GM12872 (cell line): ENCODE measurements at regions not wholly inside any gene's neighbourhood (a gene's known extent, or its start where the extent isn't known, plus 50 kb on each side); places are given as distances from the start of the nearest gene placed in this dataset.

Source experiments
- CTCF ChIP-seq: IDR thresholded peaks from 3 replicates; pipeline ENCODE4 v1.5.1; 2011; ENCODE audit warnings: low read depth, mild to moderate bottlenecking, low read length, moderate library complexity; ENCODE audit not compliant: insufficient read depth

- TF ChIP-seq CTCF = no peak
Observed at GRCh38 chr19:13576726-13577125, 70.4 kb upstream of the CACNA1A start.

GRCh38 chr19:13574933-13575332 lies 68.7 kb upstream of the CACNA1A start:
- peak; percentile 37; the same call in 2 of the 3 replicates for TF ChIP-seq CTCF

GRCh38 chr19:13573056-13573667 lies 66.9 kb upstream of the CACNA1A start:
- TF ChIP-seq CTCF = no peak

GRCh38 chr19:13561461-13561860 lies 55.2 kb upstream of the CACNA1A start:
- TF ChIP-seq CTCF = no peak

GRCh38 chr19:13557756-13558398 lies 51.6 kb upstream of the CACNA1A start:
- no peak for TF ChIP-seq CTCF

- no peak for TF ChIP-seq CTCF
Observed at GRCh38 chr19:13556552-13556951, 50.3 kb upstream of the CACNA1A start.
